MM.1S (cell line): ENCODE measurements at regions not wholly inside any gene's neighbourhood (a gene's known extent, or its start where the extent isn't known, plus 50 kb on each side); places are given as distances from the start of the nearest gene placed in this dataset.

Experiments
- DNase-seq: peaks from one replicate; pipeline ENCODE4 v3.0.0-alpha.2; 2015
- H2AFZ ChIP-seq: fragments of 300-600 bp; sonication (generic); 2 replicates; pipeline ENCODE4 v1.6.0; 2016; ENCODE audit warnings: antibody characterized with exemption, low read length
- H3F3A ChIP-seq: fragments of 300-600 bp; sonication (generic); 2 replicates; pipeline ENCODE4 v1.6.1; 2016; ENCODE audit warnings: mild to moderate bottlenecking, antibody characterized with exemption, low read length, moderate library complexity, mixed read lengths; ENCODE audit not compliant: insufficient read depth
- H3K27ac ChIP-seq: fragments of 300-600 bp; sonication (generic); 2 replicates; pipeline ENCODE4 v1.5.1; 2016; ENCODE audit warnings: mild to moderate bottlenecking, low read length
- H3K27me3 ChIP-seq: fragments of 300-600 bp; sonication (generic); replicated peaks from 2 replicates; pipeline ENCODE4 v1.6.0; 2016; ENCODE audit warnings: low read length; ENCODE audit not compliant: insufficient read depth
- H3K36me3 ChIP-seq: fragments of 300-600 bp; sonication (generic); replicated peaks from 2 replicates; pipeline ENCODE4 v1.6.1; 2016; ENCODE audit warnings: mild to moderate bottlenecking, low read length, mixed read lengths; ENCODE audit not compliant: insufficient read depth
- H3K4me1 ChIP-seq: fragments of 300-600 bp; sonication (generic); 2 replicates; pipeline ENCODE4 v1.6.1; 2016; ENCODE audit warnings: low read length, mixed read lengths
- H3K4me2 ChIP-seq: fragments of 300-600 bp; sonication (generic); 2 replicates; pipeline ENCODE4 v1.6.0; 2016; ENCODE audit warnings: low read depth, low read length
- H3K4me3 ChIP-seq: fragments of 300-600 bp; sonication (generic); 2 replicates; pipeline ENCODE4 v1.5.1; 2016; ENCODE audit warnings: low read length, mixed read lengths
- H3K79me2 ChIP-seq: fragments of 300-600 bp; sonication (generic); 2 replicates; pipeline ENCODE4 v1.6.1; 2016; ENCODE audit warnings: mixed run types, low read length, mixed read lengths
- H3K9ac ChIP-seq: fragments of 300-600 bp; sonication (generic); 2 replicates; pipeline ENCODE4 v1.6.1; 2016; ENCODE audit warnings: low read length, mixed read lengths
- H3K9me2 ChIP-seq: fragments of 300-600 bp; sonication (generic); replicated peaks from 2 replicates; pipeline ENCODE4 v1.6.1; 2016; ENCODE audit warnings: mild to moderate bottlenecking, low read length, mixed read lengths; ENCODE audit not compliant: insufficient read depth
- H3K9me3 ChIP-seq: fragments of 300-600 bp; sonication (generic); replicated peaks from 2 replicates; pipeline ENCODE4 v1.6.1; 2016; ENCODE audit warnings: mild to moderate bottlenecking, low read length, mixed read lengths; ENCODE audit not compliant: insufficient read depth
- H4K20me1 ChIP-seq: fragments of 300-600 bp; sonication (generic); 2 replicates; pipeline ENCODE4 v1.6.1; 2016; ENCODE audit warnings: mild to moderate bottlenecking, low read length, moderate library complexity, mixed read lengths; ENCODE audit not compliant: insufficient read depth
- CTCF ChIP-seq: fragments of 300-600 bp; sonication (generic); IDR thresholded peaks from 2 replicates; pipeline ENCODE4 v1.5.1; 2016; ENCODE audit warnings: antibody characterized with exemption, low read length, mixed read lengths
- EZH2 ChIP-seq: fragments of 300-600 bp; sonication (generic); optimal IDR thresholded peaks from 2 replicates; pipeline ENCODE3; 2017; ENCODE audit warnings: low read depth, mild to moderate bottlenecking, antibody characterized with exemption, low read length, mixed read lengths
- EZH2phosphoT487 ChIP-seq: fragments of 300-600 bp; sonication (generic); IDR thresholded peaks from 2 replicates; pipeline ENCODE4 v1.6.1; 2018; ENCODE audit warnings: antibody characterized with exemption, low read length

- no peaks in the 10 kb centered on the region for H3K9me3 ChIP-seq
- no peaks in the 10 kb centered on the region for H3F3A ChIP-seq
- no peak overlapping the region for H2AFZ ChIP-seq
- no peaks in the 10 kb centered on the region for H4K20me1 ChIP-seq
- no peaks in the 10 kb centered on the region for H3K27me3 ChIP-seq
- H3K36me3 ChIP-seq: no peaks in the 10 kb centered on the region
- no peaks in the 10 kb centered on the region for H3K79me2 ChIP-seq
- no peaks in the 10 kb centered on the region for H3K4me1 ChIP-seq
- no peak for DNase-seq
- no peak overlapping the region for H3K27ac ChIP-seq
- no peak overlapping the region for H3K4me3 ChIP-seq
- H3K9me2 ChIP-seq: no peaks in the 10 kb centered on the region
- no peak overlapping the region for H3K4me2 ChIP-seq
- no peak overlapping the region for H3K9ac ChIP-seq
- TF ChIP-seq EZH2phosphoT487 (no peak), CTCF (no peak), EZH2 (no peak)
Observed at GRCh38 chr6:117761610-117762009, 86.3 kb downstream of the NUS1 start.

GRCh38 chr6:117771403-117771802, 96.1 kb downstream of the NUS1 start:
- Histone ChIP-seq H3K27me3 (no peaks in the 10 kb centered on the region), H3K9me3 (no peaks in the 10 kb centered on the region), H3K36me3 (no peaks in the 10 kb centered on the region), H3K4me1 (no peaks in the 10 kb centered on the region), H3K9me2 (no peaks in the 10 kb centered on the region), H3K4me2 (no peak overlapping the region), H3F3A (no peaks in the 10 kb centered on the region), H4K20me1 (no peaks in the 10 kb centered on the region), H3K4me3 (no peak overlapping the region), H3K79me2 (no peaks in the 10 kb centered on the region), H2AFZ (no peak overlapping the region), H3K9ac (no peak overlapping the region), H3K27ac (peak overlapping the region; percentile 34; the same call in 1 of the 2 replicates)
- DNase-seq: peak; percentile 57
- TF ChIP-seq EZH2: no peak
- no peak for TF ChIP-seq CTCF
- no peak for TF ChIP-seq EZH2phosphoT487

- Histone ChIP-seq H3K9me2 (no peaks in the 10 kb centered on the region), H3K27ac (no peak overlapping the region), H3K79me2 (no peaks in the 10 kb centered on the region), H3F3A (no peaks in the 10 kb centered on the region), H3K9me3 (no peaks in the 10 kb centered on the region), H3K36me3 (no peaks in the 10 kb centered on the region), H3K9ac (no peak overlapping the region), H4K20me1 (no peaks in the 10 kb centered on the region), H3K4me2 (no peak overlapping the region), H3K4me3 (no peak overlapping the region), H3K27me3 (no peaks in the 10 kb centered on the region), H2AFZ (no peak overlapping the region), H3K4me1 (no peaks in the 10 kb centered on the region)
- no peak for DNase-seq
- peak; percentile 31 for TF ChIP-seq CTCF
- TF ChIP-seq EZH2phosphoT487: no peak
Observed at GRCh38 chr6:117776441-117776840, 101.2 kb downstream of the NUS1 start.
